Lower leg skin (tissue), 3 donors: ENCODE measurements at regions not wholly inside any gene's neighbourhood (a gene's known extent, or its start where the extent isn't known, plus 50 kb on each side); places are given as distances from the start of the nearest gene placed in this dataset.

Experiments used
- POLR2A ChIP-seq, 2 donors: fragments of 450-650 bp; IDR thresholded peaks; one replicate each; pipeline ENCODE4 v1.6.1; 2016 to 2017; ENCODE audit warnings: antibody characterized with exemption in 2 of 2, mild to moderate bottlenecking in 1 of 2, moderate library complexity in 1 of 2
- TF ChIP-seq, protein P1 (sequence below), 3 donors: fragments of 450-650 bp; IDR thresholded peaks; one replicate each; pipeline ENCODE4 v1.5.1; 2016; ENCODE audit warnings: antibody characterized with exemption in 3 of 3, mild to moderate bottlenecking in 3 of 3, moderate library complexity in 2 of 3

DNA sequence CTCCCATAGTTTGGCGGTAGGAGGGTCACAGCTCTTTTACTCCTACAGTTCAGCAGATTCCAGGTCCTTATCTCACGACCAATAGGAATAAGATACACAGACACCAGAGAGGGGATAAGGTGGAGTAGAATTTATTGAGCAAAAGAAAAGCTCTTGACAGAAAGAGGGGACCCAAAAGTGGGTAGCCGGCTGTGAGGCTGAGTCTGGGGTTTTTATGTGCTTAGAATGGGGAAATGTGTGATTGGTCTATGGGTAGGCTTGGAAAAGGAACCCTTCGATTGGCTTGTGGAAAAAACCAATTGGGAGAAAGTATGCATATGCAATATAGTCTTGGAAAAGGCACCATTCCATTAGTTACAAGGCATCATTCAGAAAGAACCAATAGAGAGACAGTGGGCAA, 1356.9 kb upstream of the SPRY2 start:
- TF ChIP-seq, protein P1, sequence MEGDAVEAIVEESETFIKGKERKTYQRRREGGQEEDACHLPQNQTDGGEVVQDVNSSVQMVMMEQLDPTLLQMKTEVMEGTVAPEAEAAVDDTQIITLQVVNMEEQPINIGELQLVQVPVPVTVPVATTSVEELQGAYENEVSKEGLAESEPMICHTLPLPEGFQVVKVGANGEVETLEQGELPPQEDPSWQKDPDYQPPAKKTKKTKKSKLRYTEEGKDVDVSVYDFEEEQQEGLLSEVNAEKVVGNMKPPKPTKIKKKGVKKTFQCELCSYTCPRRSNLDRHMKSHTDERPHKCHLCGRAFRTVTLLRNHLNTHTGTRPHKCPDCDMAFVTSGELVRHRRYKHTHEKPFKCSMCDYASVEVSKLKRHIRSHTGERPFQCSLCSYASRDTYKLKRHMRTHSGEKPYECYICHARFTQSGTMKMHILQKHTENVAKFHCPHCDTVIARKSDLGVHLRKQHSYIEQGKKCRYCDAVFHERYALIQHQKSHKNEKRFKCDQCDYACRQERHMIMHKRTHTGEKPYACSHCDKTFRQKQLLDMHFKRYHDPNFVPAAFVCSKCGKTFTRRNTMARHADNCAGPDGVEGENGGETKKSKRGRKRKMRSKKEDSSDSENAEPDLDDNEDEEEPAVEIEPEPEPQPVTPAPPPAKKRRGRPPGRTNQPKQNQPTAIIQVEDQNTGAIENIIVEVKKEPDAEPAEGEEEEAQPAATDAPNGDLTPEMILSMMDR (IDR thresholded peaks at IDR 0.05) = no peak
- no peak for TF ChIP-seq POLR2A (IDR thresholded peaks at IDR 0.05)
